ENCODE measurements at regions not wholly inside any gene's neighbourhood (a gene's known extent, or its start where the extent isn't known, plus 50 kb on each side); places are given as distances from the start of the nearest gene placed in this dataset.

GRCh38 chr1:4516596-4516995 lies 137.8 kb upstream of the AJAP1 start:
- DNase-seq: no peak

GRCh38 chr1:4517186-4517954 lies 137.0 kb upstream of the AJAP1 start:
- DNase-seq: no peak

- DNase-seq: no peak
These were observed 135.8 kb upstream of the AJAP1 start for GRCh38 chr1:4518621-4519020.

- no peak for DNase-seq
These were observed 134.5 kb upstream of the AJAP1 start for GRCh38 chr1:4519954-4520353.

- DNase-seq: no peak
These were observed 130.9 kb upstream of the AJAP1 start for GRCh38 chr1:4523551-4523950.

GRCh38 chr1:4526747-4527146 lies 127.7 kb upstream of the AJAP1 start:
- no peak for DNase-seq

GRCh38 chr1:4527819-4528218 lies 126.6 kb upstream of the AJAP1 start:
- DNase-seq: peak in 30 of 56 donors; percentile 1 to 70 (median 37)

- no peak for DNase-seq
These were observed 125.8 kb upstream of the AJAP1 start for GRCh38 chr1:4528590-4528989.

GRCh38 chr1:4529446-4530165 lies 124.8 kb upstream of the AJAP1 start:
- DNase-seq: no peak

GRCh38 chr1:4530166-4530785 lies 124.1 kb upstream of the AJAP1 start:
- no peak for DNase-seq

- no peak for DNase-seq
These were observed 122.6 kb upstream of the AJAP1 start for GRCh38 chr1:4531842-4532241.

GRCh38 chr1:4532656-4533055 lies 121.8 kb upstream of the AJAP1 start:
- no peak for DNase-seq

- no peak for DNase-seq
These were observed 107.5 kb upstream of the AJAP1 start for GRCh38 chr1:4546911-4547310.

GRCh38 chr1:4549930-4550329 lies 104.5 kb upstream of the AJAP1 start:
- no peak for DNase-seq

- DNase-seq: no peak
These were observed 103.5 kb upstream of the AJAP1 start for GRCh38 chr1:4550941-4551340.

GRCh38 chr1:4551706-4552105 lies 102.7 kb upstream of the AJAP1 start:
- peak in 16 of 56 donors; percentile 4 to 68 (median 33) for DNase-seq

- no peak for DNase-seq
These were observed 100.6 kb upstream of the AJAP1 start for GRCh38 chr1:4553761-4554160.

- no peak for DNase-seq
These were observed 100.0 kb upstream of the AJAP1 start for GRCh38 chr1:4554271-4554865.

- no peak for DNase-seq
These were observed 96.5 kb upstream of the AJAP1 start for GRCh38 chr1:4557949-4558348.

- DNase-seq: no peak
These were observed 93.2 kb upstream of the AJAP1 start for GRCh38 chr1:4561205-4561604.

- no peak for DNase-seq
These were observed 92.1 kb upstream of the AJAP1 start for GRCh38 chr1:4562321-4562720.

GRCh38 chr1:4563586-4563985 lies 90.8 kb upstream of the AJAP1 start:
- DNase-seq: no peak

Data from nucleus accumbens (tissue), 56 donors.